ENCODE measurements at regions not wholly inside any gene's neighbourhood (a gene's known extent, or its start where the extent isn't known, plus 50 kb on each side); places are given as distances from the start of the nearest gene placed in this dataset.

DNA sequence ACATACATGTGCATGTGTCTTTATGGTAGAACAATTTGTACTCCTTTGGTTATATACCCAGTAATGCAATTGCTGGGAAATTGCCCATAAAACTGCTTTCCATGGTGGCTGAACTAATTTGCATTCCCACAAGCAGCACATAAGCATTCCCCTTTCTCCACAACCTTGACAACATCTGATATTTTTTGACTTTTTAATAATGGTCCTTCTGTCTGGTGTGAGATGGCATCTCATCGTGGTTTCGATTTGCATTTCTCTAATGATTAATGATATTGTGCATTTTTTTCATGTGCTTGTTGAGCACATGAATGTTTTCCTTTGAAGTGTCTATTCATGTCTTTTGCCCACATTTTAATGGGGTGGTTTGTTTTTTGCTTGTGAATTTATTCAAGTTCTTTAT, 166.0 kb downstream of the TMEM47 start:
- no peaks in the 10 kb centered on the region for H3K36me3 ChIP-seq (ENCODE audit: control insufficient read depth, insufficient read depth, low read length)
- DNase-seq (no peak), ATAC-seq (ENCODE audit: low read depth) (no peak)
- H2AFZ ChIP-seq (replicated peaks; ENCODE audit: low read length, poor library complexity): no peak overlapping the region
- H2AK9ac ChIP-seq (replicated peaks; ENCODE audit: low read depth, low read length, poor library complexity): no peak overlapping the region
- no peaks in the 10 kb centered on the region for H3K9me3 ChIP-seq (ENCODE audit: control insufficient read depth, insufficient read depth, low read length)
- CTCF ChIA-PET: no interaction called here
- no peak overlapping the region for H4K5ac ChIP-seq (ENCODE audit: low read depth, low read length)
- no peak overlapping the region for H2BK15ac ChIP-seq (ENCODE audit: low read depth, low read length)
- no peak overlapping the region for H2BK120ac ChIP-seq (ENCODE audit: low read depth, low read length)
- no peaks in the 10 kb centered on the region for H3K27me3 ChIP-seq (ENCODE audit: control insufficient read depth, insufficient read depth, low read length)
- H4K20me1 ChIP-seq (ENCODE audit: insufficient read depth, low read length): no peaks in the 10 kb centered on the region
- H3K18ac ChIP-seq (ENCODE audit: low read depth, low read length): no peak overlapping the region
- in situ Hi-C loops (cut with MboI; ENCODE audit: low sequenced_read_pairs) (no loop called here), intact Hi-C loops (cut with micrococcal nuclease) (no loop called here), dilution Hi-C loops (cut with HindIII; ENCODE audit: low sequenced_read_pairs, unreplicated experiment) (no loop called here)
- WGBS, 2 experiments (ENCODE audit: extremely low coverage in 2 of 2, insufficient read length in 1 of 2): no CpG with 5 or more reads among the region's 2 CpGs
- H3K27ac ChIP-seq (ENCODE audit: insufficient read depth, low read length): no peak overlapping the region
- no peak overlapping the region for H3K14ac ChIP-seq (replicated peaks; ENCODE audit: low read depth, low read length)
- H3K4ac ChIP-seq (ENCODE audit: low read depth, low read length): no peak overlapping the region
- TF ChIP-seq POLR2A (IDR thresholded peaks at IDR 0.05; ENCODE audit: low read depth, low read length) (no peak), CEBPB (IDR thresholded peaks at IDR 0.05; ENCODE audit: low read depth, low read length) (no peak), CHD1 (IDR thresholded peaks at IDR 0.05; ENCODE audit: low read depth, low read length) (no peak), RAD21 (IDR thresholded peaks at IDR 0.05; ENCODE audit: low read length) (no peak), MAFK (IDR thresholded peaks at IDR 0.05; ENCODE audit: low read depth, low read length) (no peak), SMC3 (IDR thresholded peaks at IDR 0.05; ENCODE audit: low read depth, low read length) (no peak)
- TF ChIP-seq, protein P1, sequence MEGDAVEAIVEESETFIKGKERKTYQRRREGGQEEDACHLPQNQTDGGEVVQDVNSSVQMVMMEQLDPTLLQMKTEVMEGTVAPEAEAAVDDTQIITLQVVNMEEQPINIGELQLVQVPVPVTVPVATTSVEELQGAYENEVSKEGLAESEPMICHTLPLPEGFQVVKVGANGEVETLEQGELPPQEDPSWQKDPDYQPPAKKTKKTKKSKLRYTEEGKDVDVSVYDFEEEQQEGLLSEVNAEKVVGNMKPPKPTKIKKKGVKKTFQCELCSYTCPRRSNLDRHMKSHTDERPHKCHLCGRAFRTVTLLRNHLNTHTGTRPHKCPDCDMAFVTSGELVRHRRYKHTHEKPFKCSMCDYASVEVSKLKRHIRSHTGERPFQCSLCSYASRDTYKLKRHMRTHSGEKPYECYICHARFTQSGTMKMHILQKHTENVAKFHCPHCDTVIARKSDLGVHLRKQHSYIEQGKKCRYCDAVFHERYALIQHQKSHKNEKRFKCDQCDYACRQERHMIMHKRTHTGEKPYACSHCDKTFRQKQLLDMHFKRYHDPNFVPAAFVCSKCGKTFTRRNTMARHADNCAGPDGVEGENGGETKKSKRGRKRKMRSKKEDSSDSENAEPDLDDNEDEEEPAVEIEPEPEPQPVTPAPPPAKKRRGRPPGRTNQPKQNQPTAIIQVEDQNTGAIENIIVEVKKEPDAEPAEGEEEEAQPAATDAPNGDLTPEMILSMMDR (conservative IDR thresholded peaks at IDR 0.05; ENCODE audit: low read depth, low read length): no peak
- TF ChIP-seq, protein P2, sequence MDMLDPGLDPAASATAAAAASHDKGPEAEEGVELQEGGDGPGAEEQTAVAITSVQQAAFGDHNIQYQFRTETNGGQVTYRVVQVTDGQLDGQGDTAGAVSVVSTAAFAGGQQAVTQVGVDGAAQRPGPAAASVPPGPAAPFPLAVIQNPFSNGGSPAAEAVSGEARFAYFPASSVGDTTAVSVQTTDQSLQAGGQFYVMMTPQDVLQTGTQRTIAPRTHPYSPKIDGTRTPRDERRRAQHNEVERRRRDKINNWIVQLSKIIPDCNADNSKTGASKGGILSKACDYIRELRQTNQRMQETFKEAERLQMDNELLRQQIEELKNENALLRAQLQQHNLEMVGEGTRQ (IDR thresholded peaks at IDR 0.05; ENCODE audit: low read depth, low read length): no peak
- no peak overlapping the region for H3K4me3 ChIP-seq (ENCODE audit: insufficient read depth, low read depth, low read length)
- H3K56ac ChIP-seq (ENCODE audit: extremely low read depth, insufficient read depth, low read length): no peak overlapping the region
- no peak overlapping the region for H4K8ac ChIP-seq (ENCODE audit: low read depth in 2 of 2, low read length in 2 of 2)
- H2BK20ac ChIP-seq (ENCODE audit: low read depth, low read length): no peak overlapping the region
- H3K79me1 ChIP-seq (ENCODE audit: low read depth in 1 of 2, low read length in 2 of 2): no peaks in the 10 kb centered on the region
- BruUV-seq (replicated peaks): no TSS peak
- no peaks in the 10 kb centered on the region for H3K9me1 ChIP-seq (ENCODE audit: insufficient read depth, low read length)
- no peak overlapping the region for H3K4me2 ChIP-seq (ENCODE audit: low read depth, low read length)
- no peak overlapping the region for H3K9ac ChIP-seq (ENCODE audit: low read depth, low read length)
- POLR2A ChIA-PET (ENCODE audit: unreplicated experiment): no interaction called here
- no peaks in the 10 kb centered on the region for H3K4me1 ChIP-seq (ENCODE audit: control insufficient read depth, insufficient read depth, low read length)
- no peak overlapping the region for H3K23ac ChIP-seq (ENCODE audit: low read depth, low read length)
- no peak overlapping the region for H2AK5ac ChIP-seq (ENCODE audit: low read depth, low read length)
- no peak overlapping the region for H2BK5ac ChIP-seq (ENCODE audit: low read depth, low read length, poor library complexity, severe bottlenecking)
- H4K91ac ChIP-seq (ENCODE audit: insufficient read depth, low read depth, low read length): no peak overlapping the region

All from IMR-90 (cell line).